DOHH2 (cell line): ENCODE measurements at regions not wholly inside any gene's neighbourhood (a gene's known extent, or its start where the extent isn't known, plus 50 kb on each side); places are given as distances from the start of the nearest gene placed in this dataset.

Experiments used
- H3F3A ChIP-seq: fragments of 200-600 bp; sonication (generic), shearing (Covaris generic); 2 replicates; pipeline ENCODE4 v1.6.0; 2016; ENCODE audit warnings: antibody characterized with exemption, mild to moderate bottlenecking; ENCODE audit not compliant: control insufficient read depth, insufficient read depth
- H3K27ac ChIP-seq: fragments of 200-600 bp; sonication (generic); 2 replicates; pipeline ENCODE4 v1.5.1; 2014; ENCODE audit warnings: low read depth, mild to moderate bottlenecking, low read length, moderate library complexity
- H3K27me3 ChIP-seq: fragments of 200-600 bp; sonication (generic); 2 replicates; pipeline ENCODE4 v1.6.1; 2014; ENCODE audit warnings: mild to moderate bottlenecking, low read length, mixed read lengths; ENCODE audit not compliant: control insufficient read depth
- H3K36me3 ChIP-seq: fragments of 200-600 bp; sonication (generic); 2 replicates; pipeline ENCODE4 v1.6.1; 2014; ENCODE audit warnings: mild to moderate bottlenecking, low read length, moderate library complexity, mixed read lengths; ENCODE audit not compliant: control insufficient read depth
- H3K4me1 ChIP-seq: fragments of 200-600 bp; sonication (generic); 2 replicates; pipeline ENCODE4 v1.6.1; 2014; ENCODE audit warnings: mild to moderate bottlenecking, low read length, mixed read lengths; ENCODE audit not compliant: control insufficient read depth
- H3K4me2 ChIP-seq: fragments of 200-600 bp; sonication (generic); 2 replicates; pipeline ENCODE4 v1.6.0; 2014; ENCODE audit warnings: mild to moderate bottlenecking, low read length, moderate library complexity
- H3K4me3 ChIP-seq: fragments of 200-600 bp; sonication (generic); 2 replicates; pipeline ENCODE4 v1.5.1; 2014; ENCODE audit warnings: mild to moderate bottlenecking, low read length, mixed read lengths
- H3K79me2 ChIP-seq: fragments of 200-600 bp; sonication (generic); 2 replicates; pipeline ENCODE4 v1.6.1; 2014; ENCODE audit warnings: mild to moderate bottlenecking, low read length, mixed read lengths; ENCODE audit not compliant: control insufficient read depth
- H3K9me2 ChIP-seq: fragments of 200-600 bp; sonication (generic); replicated peaks from 2 replicates; pipeline ENCODE4 v1.6.1; 2014; ENCODE audit warnings: mild to moderate bottlenecking, low read length, mixed read lengths; ENCODE audit not compliant: control insufficient read depth
- H3K9me3 ChIP-seq: fragments of 200-600 bp; sonication (generic); 2 replicates; pipeline ENCODE4 v1.6.1; 2014; ENCODE audit warnings: antibody characterized with exemption, low read length, mixed read lengths; ENCODE audit not compliant: control insufficient read depth, insufficient read depth
- H4K20me1 ChIP-seq: fragments of 200-600 bp; sonication (generic); 2 replicates; pipeline ENCODE4 v1.6.0; 2014; ENCODE audit warnings: low read depth, mild to moderate bottlenecking, antibody characterized with exemption, low read length, moderate library complexity; ENCODE audit not compliant: control insufficient read depth, insufficient read depth
- EZH2phosphoT487 ChIP-seq: fragments of 200-600 bp; sonication (generic); IDR thresholded peaks from 2 replicates; pipeline ENCODE4 v1.6.1; 2017; ENCODE audit warnings: borderline replicate concordance, mild to moderate bottlenecking, antibody characterized with exemption, low read length, moderate library complexity, mixed read lengths
- TF ChIP-seq, protein P1 (sequence below): fragments of 200-600 bp; sonication (generic); IDR thresholded peaks from one replicate; pipeline ENCODE4 v1.5.1; 2014; ENCODE audit warnings: antibody characterized with exemption, mild to moderate bottlenecking, low read depth, low read length; ENCODE audit not compliant: poor library complexity, severe bottlenecking

DNA sequence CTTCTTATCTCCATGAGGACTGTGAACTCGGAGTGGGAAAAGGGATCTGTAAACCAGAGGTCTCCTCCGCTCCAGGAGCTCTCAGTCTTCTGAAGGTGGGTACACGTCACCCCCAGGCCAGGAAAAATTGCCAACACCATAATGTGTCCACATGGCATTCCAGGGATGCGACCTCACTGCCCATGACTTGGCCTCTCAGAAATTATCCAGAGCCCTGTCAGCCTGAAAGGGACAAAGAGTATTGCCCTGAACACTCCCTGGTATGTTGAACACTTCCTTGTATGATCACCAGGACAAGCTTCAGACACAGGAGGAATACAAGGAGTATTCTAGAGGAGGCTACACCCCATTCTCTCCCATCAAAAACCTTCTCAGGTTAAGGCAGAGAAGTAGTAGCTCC lies 81.0 kb upstream of the SLC7A1 start:
- Histone ChIP-seq H4K20me1 (no peaks in the 10 kb centered on the region), H3K36me3 (no peaks in the 10 kb centered on the region), H3K4me1 (no peaks in the 10 kb centered on the region), H3K27me3 (no peaks in the 10 kb centered on the region; the same call in 1 of the 2 replicates), H3K9me2 (no peaks in the 10 kb centered on the region), H3K4me2 (no peak overlapping the region), H3K9me3 (no peaks in the 10 kb centered on the region), H3K79me2 (no peaks in the 10 kb centered on the region), H3K4me3 (no peak overlapping the region), H3K27ac (no peak overlapping the region), H3F3A (no peaks in the 10 kb centered on the region)
- TF ChIP-seq EZH2phosphoT487: no peak
- TF ChIP-seq, protein P1, sequence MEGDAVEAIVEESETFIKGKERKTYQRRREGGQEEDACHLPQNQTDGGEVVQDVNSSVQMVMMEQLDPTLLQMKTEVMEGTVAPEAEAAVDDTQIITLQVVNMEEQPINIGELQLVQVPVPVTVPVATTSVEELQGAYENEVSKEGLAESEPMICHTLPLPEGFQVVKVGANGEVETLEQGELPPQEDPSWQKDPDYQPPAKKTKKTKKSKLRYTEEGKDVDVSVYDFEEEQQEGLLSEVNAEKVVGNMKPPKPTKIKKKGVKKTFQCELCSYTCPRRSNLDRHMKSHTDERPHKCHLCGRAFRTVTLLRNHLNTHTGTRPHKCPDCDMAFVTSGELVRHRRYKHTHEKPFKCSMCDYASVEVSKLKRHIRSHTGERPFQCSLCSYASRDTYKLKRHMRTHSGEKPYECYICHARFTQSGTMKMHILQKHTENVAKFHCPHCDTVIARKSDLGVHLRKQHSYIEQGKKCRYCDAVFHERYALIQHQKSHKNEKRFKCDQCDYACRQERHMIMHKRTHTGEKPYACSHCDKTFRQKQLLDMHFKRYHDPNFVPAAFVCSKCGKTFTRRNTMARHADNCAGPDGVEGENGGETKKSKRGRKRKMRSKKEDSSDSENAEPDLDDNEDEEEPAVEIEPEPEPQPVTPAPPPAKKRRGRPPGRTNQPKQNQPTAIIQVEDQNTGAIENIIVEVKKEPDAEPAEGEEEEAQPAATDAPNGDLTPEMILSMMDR: no peak

DNA sequence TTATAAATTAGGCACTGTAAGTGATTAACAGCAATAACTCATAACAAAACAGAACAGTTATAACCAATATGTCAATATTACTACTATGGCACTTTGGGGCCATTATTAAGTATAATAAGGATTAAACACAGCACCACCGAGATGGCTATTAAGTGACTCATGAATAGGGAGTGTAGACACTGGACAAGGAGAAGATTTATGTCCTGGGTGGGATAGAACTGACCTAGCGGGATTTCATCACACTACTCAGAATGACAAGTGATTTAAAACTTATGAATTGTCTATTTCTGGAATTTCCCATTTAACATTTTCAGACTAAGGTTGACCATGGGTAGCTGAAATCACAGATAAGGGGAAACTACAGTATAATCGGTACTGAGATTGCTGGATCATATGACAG lies 79.0 kb upstream of the SLC7A1 start:
- Histone ChIP-seq H3K27me3 (no peaks in the 10 kb centered on the region; the same call in 1 of the 2 replicates), H3K4me1 (no peaks in the 10 kb centered on the region), H3K27ac (no peak overlapping the region), H3K4me2 (no peak overlapping the region), H3K9me2 (no peaks in the 10 kb centered on the region), H3F3A (no peaks in the 10 kb centered on the region), H4K20me1 (no peaks in the 10 kb centered on the region), H3K4me3 (no peak overlapping the region), H3K79me2 (no peaks in the 10 kb centered on the region), H3K9me3 (no peaks in the 10 kb centered on the region), H3K36me3 (no peaks in the 10 kb centered on the region)
- no peak for TF ChIP-seq EZH2phosphoT487
- TF ChIP-seq, protein P1: no peak

DNA sequence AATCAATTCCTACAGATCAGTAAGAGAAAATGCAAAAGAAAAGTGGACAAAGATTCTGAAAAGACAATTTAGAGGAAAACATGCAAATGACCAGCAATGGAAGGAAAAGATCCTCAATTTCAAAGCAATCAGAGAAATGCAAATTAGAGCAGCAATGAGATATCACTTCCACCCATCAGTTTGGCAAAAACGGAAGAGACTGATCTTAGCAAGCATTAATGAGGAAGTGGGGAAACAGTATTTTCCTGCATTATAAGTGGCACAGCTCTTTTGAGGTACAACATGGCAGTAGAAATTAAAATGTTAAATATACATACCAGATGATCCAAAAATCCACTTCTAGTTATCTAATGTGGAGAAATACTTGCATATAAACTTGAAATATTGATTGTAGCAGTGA lies 69.1 kb upstream of the SLC7A1 start:
- TF ChIP-seq, protein P1: no peak
- no peak for TF ChIP-seq EZH2phosphoT487
- Histone ChIP-seq H3K27ac (no peak overlapping the region), H3K27me3 (0 out of 2 replicates have a peak, but pooled peaks cover 4% of the 10 kb centered on the region), H3K9me2 (no peaks in the 10 kb centered on the region), H4K20me1 (no peaks in the 10 kb centered on the region), H3K4me3 (no peak overlapping the region), H3K79me2 (no peaks in the 10 kb centered on the region), H3K4me1 (peaks cover 5% of the 10 kb centered on the region; the same call in 1 of the 2 replicates), H3K4me2 (no peak overlapping the region), H3F3A (no peaks in the 10 kb centered on the region), H3K9me3 (no peaks in the 10 kb centered on the region), H3K36me3 (no peaks in the 10 kb centered on the region)
